HG03571 (cell line): ENCODE measurements at regions not wholly inside any gene's neighbourhood (a gene's known extent, or its start where the extent isn't known, plus 50 kb on each side); places are given as distances from the start of the nearest gene placed in this dataset.

ENCODE experiments used
- ATAC-seq: cut with Tn5 transposase; IDR thresholded peaks from one replicate; pipeline ENCODE4 v1.9.1; 2021; ENCODE audit not compliant: unreplicated experiment

GRCh38 chr5:152978141-152978835 is 512.2 kb upstream of the GRIA1 start:
- ATAC-seq = no peak

GRCh38 chr5:152987131-152987530 is 503.3 kb upstream of the GRIA1 start:
- ATAC-seq = no peak

- ATAC-seq = no peak
Observed at GRCh38 chr5:152990217-152990616, 500.3 kb upstream of the GRIA1 start.

GRCh38 chr5:152990649-152991048 is 499.8 kb upstream of the GRIA1 start:
- ATAC-seq = no peak

GRCh38 chr5:152994033-152994680 is 496.3 kb upstream of the GRIA1 start:
- ATAC-seq = no peak

GRCh38 chr5:152995214-152995725 is 495.2 kb upstream of the GRIA1 start:
- ATAC-seq = no peak

- ATAC-seq = no peak
Observed at GRCh38 chr5:153005711-153006110, 484.8 kb upstream of the GRIA1 start.

- ATAC-seq = no peak
Observed at GRCh38 chr5:153006681-153007080, 483.8 kb upstream of the GRIA1 start.

- no peak for ATAC-seq
Observed at GRCh38 chr5:153014194-153014593, 476.3 kb upstream of the GRIA1 start.

GRCh38 chr5:153018121-153018520 is 472.3 kb upstream of the GRIA1 start:
- no peak for ATAC-seq

GRCh38 chr5:153030755-153031725 is 459.4 kb upstream of the GRIA1 start:
- no peak for ATAC-seq

GRCh38 chr5:153039501-153039900 is 451.0 kb upstream of the GRIA1 start:
- no peak for ATAC-seq

- ATAC-seq = no peak
Observed at GRCh38 chr5:153043886-153044285, 446.6 kb upstream of the GRIA1 start.

- no peak for ATAC-seq
Observed at GRCh38 chr5:153050496-153051179, 439.8 kb upstream of the GRIA1 start.

- ATAC-seq = no peak
Observed at GRCh38 chr5:153066281-153066680, 424.2 kb upstream of the GRIA1 start.

GRCh38 chr5:153067869-153068268 is 422.6 kb upstream of the GRIA1 start:
- no peak for ATAC-seq

- ATAC-seq = no peak
Observed at GRCh38 chr5:153079396-153079795, 411.1 kb upstream of the GRIA1 start.

- no peak for ATAC-seq
Observed at GRCh38 chr5:153080940-153081339, 409.5 kb upstream of the GRIA1 start.

GRCh38 chr5:153081385-153081784 is 409.1 kb upstream of the GRIA1 start:
- no peak for ATAC-seq

- ATAC-seq = no peak
Observed at GRCh38 chr5:153084511-153084910, 406.0 kb upstream of the GRIA1 start.

GRCh38 chr5:153086486-153086885 is 404.0 kb upstream of the GRIA1 start:
- ATAC-seq = no peak
